ENCODE measurements at regions not wholly inside any gene's neighbourhood (a gene's known extent, or its start where the extent isn't known, plus 50 kb on each side); places are given as distances from the start of the nearest gene placed in this dataset.

- TF ChIP-seq, protein P1, sequence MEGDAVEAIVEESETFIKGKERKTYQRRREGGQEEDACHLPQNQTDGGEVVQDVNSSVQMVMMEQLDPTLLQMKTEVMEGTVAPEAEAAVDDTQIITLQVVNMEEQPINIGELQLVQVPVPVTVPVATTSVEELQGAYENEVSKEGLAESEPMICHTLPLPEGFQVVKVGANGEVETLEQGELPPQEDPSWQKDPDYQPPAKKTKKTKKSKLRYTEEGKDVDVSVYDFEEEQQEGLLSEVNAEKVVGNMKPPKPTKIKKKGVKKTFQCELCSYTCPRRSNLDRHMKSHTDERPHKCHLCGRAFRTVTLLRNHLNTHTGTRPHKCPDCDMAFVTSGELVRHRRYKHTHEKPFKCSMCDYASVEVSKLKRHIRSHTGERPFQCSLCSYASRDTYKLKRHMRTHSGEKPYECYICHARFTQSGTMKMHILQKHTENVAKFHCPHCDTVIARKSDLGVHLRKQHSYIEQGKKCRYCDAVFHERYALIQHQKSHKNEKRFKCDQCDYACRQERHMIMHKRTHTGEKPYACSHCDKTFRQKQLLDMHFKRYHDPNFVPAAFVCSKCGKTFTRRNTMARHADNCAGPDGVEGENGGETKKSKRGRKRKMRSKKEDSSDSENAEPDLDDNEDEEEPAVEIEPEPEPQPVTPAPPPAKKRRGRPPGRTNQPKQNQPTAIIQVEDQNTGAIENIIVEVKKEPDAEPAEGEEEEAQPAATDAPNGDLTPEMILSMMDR (conservative IDR thresholded peaks at IDR 0.05): no peak
- Histone ChIP-seq H4K20me1 (ENCODE audit: control insufficient read depth, insufficient read depth, insufficient read length) (no peaks in the 10 kb centered on the region), H2AK5ac (ENCODE audit: insufficient read length, low read length) (no peak overlapping the region), H4K91ac (ENCODE audit: insufficient read length, low read depth, low read length) (no peak overlapping the region), H3K4ac (ENCODE audit: low read depth, low read length) (no peak overlapping the region), H4K5ac (ENCODE audit: insufficient read length, low read depth, low read length) (no peak overlapping the region), H3K18ac (ENCODE audit: insufficient read length, low read depth, low read length) (no peak overlapping the region), H3K9ac (ENCODE audit: extremely low read depth, insufficient read length, low read length) (no peak overlapping the region), H3K14ac (ENCODE audit: insufficient read depth, low read length) (no peak overlapping the region), H3K4me1 (ENCODE audit: insufficient read depth, low read length) (no peaks in the 10 kb centered on the region), H3K9me3 (ENCODE audit: control insufficient read depth, low read depth, low read length) (no peaks in the 10 kb centered on the region), H2BK20ac (ENCODE audit: low read depth, low read length, poor library complexity, severe bottlenecking) (no peak overlapping the region), H3K4me2 (ENCODE audit: insufficient read depth, insufficient read length, low read length) (no peak overlapping the region), H4K8ac (replicated peaks; ENCODE audit: insufficient read length, low read depth, low read length) (no peak overlapping the region), H3K23ac (ENCODE audit: insufficient read length, low read depth, low read length) (no peak overlapping the region), H3K79me2 (ENCODE audit: insufficient read depth, low read length) (no peaks in the 10 kb centered on the region), H3K23me2 (ENCODE audit: insufficient read length, low read depth, low read length, poor library complexity, severe bottlenecking) (no peaks in the 10 kb centered on the region), H3K27me3 (ENCODE audit: insufficient read depth, low read length) (no peaks in the 10 kb centered on the region), H2BK5ac (ENCODE audit: insufficient read length, low read length) (no peak overlapping the region), H3T11ph (ENCODE audit: low read length) (no peak overlapping the region), H2AFZ (ENCODE audit: low read length) (no peak overlapping the region), H3K79me1 (ENCODE audit: insufficient read depth, low read depth, low read length, poor library complexity, severe bottlenecking) (no peaks in the 10 kb centered on the region), H2BK120ac (ENCODE audit: low read depth, low read length, poor library complexity, severe bottlenecking) (no peak overlapping the region), H3K27ac (ENCODE audit: insufficient read length, low read depth, low read length) (no peak overlapping the region), H2BK12ac (ENCODE audit: insufficient read length, low read depth, low read length) (no peak overlapping the region), H3K56ac (ENCODE audit: insufficient read length, low read depth, low read length) (no peak overlapping the region), H2BK15ac (ENCODE audit: low read depth, low read length) (no peak overlapping the region)
- Mint-ChIP-seq H3K27me3 (ENCODE audit: low read depth) (no peaks in the 10 kb centered on the region; the same call in 1 of the 2 replicates), H3K9me3 (peaks cover 6 to 13% of the 10 kb centered on the region in 2 experiments; a peak in 4 of 5 replicates), H3K4me1 (no peaks in the 10 kb centered on the region), H3K27ac (no peak overlapping the region), H3K36me3 (ENCODE audit: insufficient read depth in 1 of 3, low read depth in 3 of 3) (peaks cover 0 to 13% (median 0%) of the 10 kb centered on the region in 3 experiments; a peak in 3 of 7 replicates), H3K4me3 (no peak overlapping the region)
- WGBS (ENCODE audit: extremely low coverage, insufficient read length, low lambda C conversion rate): no CpG with 5 or more reads among the region's 2 CpGs
- no peak for DNase-seq
These were observed 251.2 kb downstream of the ZNF326 start for GRCh38 chr1:90246069-90246468.
